ENCODE measurements at regions not wholly inside any gene's neighbourhood (a gene's known extent, or its start where the extent isn't known, plus 50 kb on each side); places are given as distances from the start of the nearest gene placed in this dataset.
A peak's percentile ranks its signal among the peaks of the same experiment; 100 is the strongest.
"Not testable (repeated sequence)": the region's sequence is repeated elsewhere in the genome, so short reads cannot be mapped to it uniquely, and the experiment has no call there.

DNA sequence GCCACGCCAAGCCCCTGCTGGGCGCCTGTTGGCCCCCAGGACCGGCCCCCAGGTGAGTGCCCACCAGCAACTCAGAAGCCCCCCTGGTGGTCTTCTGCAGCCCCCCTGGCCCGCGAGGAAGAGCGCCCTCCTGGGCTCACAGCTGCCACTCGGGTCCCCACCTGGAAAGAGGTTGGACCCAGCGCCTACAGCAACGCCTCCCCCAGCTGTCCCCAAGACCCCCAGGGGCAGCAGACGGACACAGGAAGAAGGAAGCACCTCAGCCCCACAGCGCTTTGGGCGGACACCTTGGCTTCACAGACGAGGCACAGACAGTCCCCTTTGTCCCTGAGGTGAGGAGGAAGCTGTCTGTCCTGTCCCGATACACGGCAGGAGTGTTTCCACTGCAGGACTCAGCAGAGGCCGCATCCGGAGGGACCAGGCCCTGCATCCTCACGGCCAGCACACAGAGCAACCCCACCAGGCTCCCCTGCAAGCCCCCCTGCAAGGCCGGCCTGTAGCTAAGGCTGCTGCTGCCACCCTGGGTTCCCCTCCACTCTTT, 115.6 kb upstream of the NKX1-1 start:
- Histone ChIP-seq H3K9me3 (no peaks in the 10 kb centered on the region), H3K36me3 (no peaks in the 10 kb centered on the region), H3K27me3 (peaks cover 0 to 10% of the 10 kb centered on the region in 2 donors), H3K27ac (no peak overlapping the region), H3K4me3 (no peak overlapping the region), H3K4me1 (no peaks in the 10 kb centered on the region)
- DNase-seq (peak in 1 of 3 donors; percentile 11), ATAC-seq (no peak)
- WGBS (ENCODE audit: insufficient coverage, low coverage, low lambda C conversion rate, missing lambda C conversion rate): no CpG with 5 or more reads among the region's 19 CpGs
- intact Hi-C loops (cut with DNase I): no loop called here
- no peak for TF ChIP-seq POLR2A (IDR thresholded peaks at IDR 0.05)
- TF ChIP-seq, protein P1, sequence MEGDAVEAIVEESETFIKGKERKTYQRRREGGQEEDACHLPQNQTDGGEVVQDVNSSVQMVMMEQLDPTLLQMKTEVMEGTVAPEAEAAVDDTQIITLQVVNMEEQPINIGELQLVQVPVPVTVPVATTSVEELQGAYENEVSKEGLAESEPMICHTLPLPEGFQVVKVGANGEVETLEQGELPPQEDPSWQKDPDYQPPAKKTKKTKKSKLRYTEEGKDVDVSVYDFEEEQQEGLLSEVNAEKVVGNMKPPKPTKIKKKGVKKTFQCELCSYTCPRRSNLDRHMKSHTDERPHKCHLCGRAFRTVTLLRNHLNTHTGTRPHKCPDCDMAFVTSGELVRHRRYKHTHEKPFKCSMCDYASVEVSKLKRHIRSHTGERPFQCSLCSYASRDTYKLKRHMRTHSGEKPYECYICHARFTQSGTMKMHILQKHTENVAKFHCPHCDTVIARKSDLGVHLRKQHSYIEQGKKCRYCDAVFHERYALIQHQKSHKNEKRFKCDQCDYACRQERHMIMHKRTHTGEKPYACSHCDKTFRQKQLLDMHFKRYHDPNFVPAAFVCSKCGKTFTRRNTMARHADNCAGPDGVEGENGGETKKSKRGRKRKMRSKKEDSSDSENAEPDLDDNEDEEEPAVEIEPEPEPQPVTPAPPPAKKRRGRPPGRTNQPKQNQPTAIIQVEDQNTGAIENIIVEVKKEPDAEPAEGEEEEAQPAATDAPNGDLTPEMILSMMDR (IDR thresholded peaks at IDR 0.05): no peak

DNA sequence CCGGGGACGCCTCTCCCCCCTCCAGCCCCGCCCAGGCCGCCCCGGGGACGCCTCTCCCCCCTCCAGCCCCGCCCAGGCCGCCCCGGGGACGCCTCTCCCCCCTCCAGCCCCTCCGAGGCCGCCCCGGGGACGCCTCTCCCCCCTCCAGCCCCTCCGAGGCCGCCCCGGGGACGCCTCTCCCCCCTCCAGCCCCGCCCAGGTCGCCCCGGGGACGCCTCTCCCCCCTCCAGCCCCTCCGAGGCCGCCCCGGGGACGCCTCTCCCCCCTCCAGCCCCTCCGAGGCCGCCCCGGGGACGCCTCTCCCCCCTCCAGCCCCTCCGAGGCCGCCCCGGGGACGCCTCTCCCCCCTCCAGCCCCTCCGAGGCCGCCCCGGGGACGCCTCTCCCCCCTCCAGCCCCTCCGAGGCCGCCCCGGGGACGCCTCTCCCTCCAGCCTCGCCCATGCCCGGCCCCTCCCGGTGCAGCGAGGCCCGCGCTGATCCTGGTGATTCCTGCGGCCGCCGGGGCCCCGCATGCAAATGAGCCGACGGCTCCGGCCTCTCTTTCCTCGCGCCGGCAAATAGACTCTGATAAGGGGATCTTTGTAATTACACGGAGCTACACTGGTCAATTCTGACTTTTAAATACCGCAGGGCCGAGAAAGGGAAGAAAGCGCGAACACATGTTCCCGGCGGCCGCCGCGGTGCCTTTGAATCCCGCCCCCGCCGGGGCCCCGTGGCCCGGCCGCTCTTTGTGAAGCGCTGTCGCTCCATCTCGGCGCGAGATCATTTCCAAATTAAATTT, 114.7 kb upstream of the NKX1-1 start:
- DNase-seq (peak in 2 of 3 donors; percentile 19 to 51), ATAC-seq (peak in 3 of 4 donors; percentile 40 to 49 (median 45))
- intact Hi-C loops (cut with DNase I); H3K27ac ChIP-seq; H3K4me1 ChIP-seq; H3K9me3 ChIP-seq; H3K36me3 ChIP-seq: not testable (repeated sequence)
- Histone ChIP-seq H3K27me3 (peaks cover 0 to 10% of the 10 kb centered on the region in 2 donors), H3K4me3 (peak overlapping the region in 1 of 3 donors; percentile 10)
- 37% methylated on average over 29 of the region's 79 CpGs for WGBS (ENCODE audit: insufficient coverage, low coverage, low lambda C conversion rate, missing lambda C conversion rate)

DNA sequence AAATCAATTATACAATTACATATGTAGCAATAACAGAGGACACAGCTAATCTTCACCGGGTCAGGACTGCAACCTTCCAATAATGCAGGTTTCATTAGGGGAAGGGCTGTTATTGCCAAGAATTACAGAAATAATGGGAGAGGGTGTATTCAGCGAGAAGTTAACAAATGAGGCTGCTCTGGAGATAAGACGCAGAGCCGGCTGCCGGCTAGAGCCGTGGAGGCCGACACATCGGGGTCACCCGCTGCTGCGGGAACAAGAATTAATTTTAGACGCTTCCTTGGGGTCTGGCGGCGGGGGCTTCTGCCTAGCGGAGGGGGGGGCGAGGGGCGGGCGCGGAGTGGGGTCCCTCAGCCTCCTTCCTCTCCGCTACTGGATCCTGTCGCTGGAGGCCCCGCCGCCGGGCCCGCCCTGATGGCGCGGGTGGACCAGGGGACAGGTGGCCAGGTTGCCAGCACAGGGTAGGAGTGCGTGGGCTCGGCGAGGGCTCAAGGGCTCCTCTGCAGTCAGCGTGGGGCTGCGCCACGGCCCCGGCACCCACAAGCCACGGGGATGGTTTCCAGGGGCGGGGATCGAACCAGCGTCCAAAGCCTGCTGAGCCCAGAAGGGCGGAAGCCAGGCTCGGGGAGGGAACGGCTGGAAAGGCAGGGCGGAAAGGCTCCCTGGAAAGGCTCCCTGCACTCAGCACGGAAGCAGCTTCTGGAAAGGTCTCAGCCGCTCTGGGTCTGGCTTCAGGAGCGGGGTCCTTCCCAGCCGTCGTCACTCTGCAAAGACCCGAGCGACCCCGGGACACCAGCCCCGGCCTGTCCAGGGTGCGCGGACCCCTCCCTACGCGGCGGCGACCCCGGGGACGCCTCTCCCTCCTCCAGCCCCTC, 113.8 kb upstream of the NKX1-1 start:
- H3K27me3 ChIP-seq: peaks cover 0 to 10% of the 10 kb centered on the region in 2 donors
- no peak overlapping the region for H3K4me3 ChIP-seq
- no peaks in the 10 kb centered on the region for H3K9me3 ChIP-seq
- intact Hi-C loops (cut with DNase I): loop anchor here in 1 of 2 donors (10.0 kb wide), 1 partner anchor 165 kb away; no protein-coding TSS in a partner anchor
- H3K27ac ChIP-seq: no peak overlapping the region
- 66% methylated on average over 15 of the region's 58 CpGs for WGBS (ENCODE audit: insufficient coverage, low coverage, low lambda C conversion rate, missing lambda C conversion rate)
- TF ChIP-seq POLR2A (IDR thresholded peaks at IDR 0.05): no peak
- TF ChIP-seq, protein P1 (IDR thresholded peaks at IDR 0.05): no peak
- H3K36me3 ChIP-seq: no peaks in the 10 kb centered on the region
- no peaks in the 10 kb centered on the region for H3K4me1 ChIP-seq
- ATAC-seq: peak in 1 of 4 donors; percentile 43
- DNase-seq: peak in 2 of 3 donors; percentile 19 to 57

DNA sequence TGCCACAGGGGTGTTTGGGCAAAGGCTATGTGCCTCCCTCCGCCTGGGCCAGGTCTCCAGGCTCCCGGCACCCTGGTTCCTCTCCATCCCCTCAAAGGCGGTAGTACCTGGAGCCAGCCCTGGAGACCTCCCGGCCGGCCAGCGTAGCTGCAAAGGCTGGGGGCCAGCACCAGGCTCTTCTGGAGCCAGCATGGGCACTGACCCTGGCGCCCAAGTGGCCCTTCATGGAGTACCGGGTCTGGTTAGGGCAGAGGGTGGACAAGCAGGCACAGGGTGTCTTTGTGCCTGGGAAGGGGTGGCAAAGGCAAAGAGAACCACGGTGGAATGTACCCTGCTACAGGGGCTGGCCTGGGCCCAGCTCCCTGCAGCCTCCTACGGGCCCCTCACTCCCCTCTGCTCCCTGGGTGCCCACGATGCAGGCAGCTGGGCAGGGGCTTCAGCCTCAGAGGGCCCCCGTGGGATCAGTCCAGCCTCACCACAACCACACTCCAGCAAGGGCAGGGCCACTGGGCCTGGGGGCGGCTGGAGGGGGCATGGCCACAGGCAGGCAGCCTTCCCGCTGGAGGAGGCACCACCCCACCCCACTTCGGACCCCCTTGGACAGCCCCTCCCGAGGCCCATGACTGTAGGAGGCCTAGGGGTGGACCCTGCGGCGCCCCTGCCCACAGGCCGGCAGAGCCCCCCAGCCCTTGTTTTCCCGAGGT, 112.9 kb upstream of the NKX1-1 start:
- H3K27me3 ChIP-seq: peaks cover 0 to 10% of the 10 kb centered on the region in 2 donors
- no peaks in the 10 kb centered on the region for H3K9me3 ChIP-seq
- no peak overlapping the region for H3K4me3 ChIP-seq
- no peak overlapping the region for H3K27ac ChIP-seq
- ATAC-seq (no peak), DNase-seq (peak in 1 of 3 donors; percentile 10)
- H3K36me3 ChIP-seq: no peaks in the 10 kb centered on the region
- TF ChIP-seq POLR2A (IDR thresholded peaks at IDR 0.05): no peak
- TF ChIP-seq, protein P1 (IDR thresholded peaks at IDR 0.05): no peak
- intact Hi-C loops (cut with DNase I): loop anchor here in 1 of 2 donors (10.0 kb wide), 1 partner anchor 164 kb away; no protein-coding TSS in a partner anchor
- 41% methylated on average over 2 of the region's 20 CpGs for WGBS (ENCODE audit: insufficient coverage, low coverage, low lambda C conversion rate, missing lambda C conversion rate)
- H3K4me1 ChIP-seq: no peaks in the 10 kb centered on the region

Measured in right lobe of liver (tissue), 6 donors.